GM06990 (cell line): ENCODE measurements at regions not wholly inside any gene's neighbourhood (a gene's known extent, or its start where the extent isn't known, plus 50 kb on each side); places are given as distances from the start of the nearest gene placed in this dataset.

ENCODE experiments used
- DNase-seq: peaks from one replicate; pipeline ENCODE4 v3.0.0-alpha.2; 2011; ENCODE audit not compliant: insufficient read length; ENCODE audit errors: extremely low read depth
- H3K27me3 ChIP-seq: replicated peaks from 2 replicates; pipeline ENCODE4 v1.6.0; 2011; ENCODE audit warnings: low read length; ENCODE audit not compliant: control insufficient read depth, insufficient read depth
- H3K36me3 ChIP-seq: 2 replicates; pipeline ENCODE4 v1.5.1; 2011; ENCODE audit warnings: low read length; ENCODE audit not compliant: control insufficient read depth, insufficient read depth
- H3K4me3 ChIP-seq: replicated peaks from 2 replicates; pipeline ENCODE4 v1.5.1; 2011; ENCODE audit warnings: low read depth, mild to moderate bottlenecking, control low read depth, low read length
- CTCF ChIP-seq: IDR thresholded peaks from 2 replicates; pipeline ENCODE4 v1.5.1; 2011; ENCODE audit warnings: low read length, control low read depth, mild to moderate bottlenecking, inconsistent platforms; ENCODE audit not compliant: insufficient read depth, poor library complexity, severe bottlenecking

- Histone ChIP-seq H3K4me3 (no peak overlapping the region), H3K36me3 (no peaks in the 10 kb centered on the region), H3K27me3 (no peaks in the 10 kb centered on the region)
- no peak for TF ChIP-seq CTCF
- no peak for DNase-seq
Observed at GRCh38 chr1:96510391-96510790, 211.2 kb upstream of the PTBP2 start.

GRCh38 chr1:96510911-96511310 lies 210.7 kb upstream of the PTBP2 start:
- Histone ChIP-seq H3K36me3 (no peaks in the 10 kb centered on the region), H3K4me3 (no peak overlapping the region), H3K27me3 (no peaks in the 10 kb centered on the region)
- no peak for DNase-seq
- TF ChIP-seq CTCF, result no peak

- TF ChIP-seq CTCF, result no peak
- H3K36me3 ChIP-seq, result no peaks in the 10 kb centered on the region
- no peak for DNase-seq
- H3K4me3 ChIP-seq, result no peak overlapping the region
- no peaks in the 10 kb centered on the region for H3K27me3 ChIP-seq
Observed at GRCh38 chr1:96513136-96513535, 208.4 kb upstream of the PTBP2 start.

- no peak for DNase-seq
- no peaks in the 10 kb centered on the region for H3K27me3 ChIP-seq
- no peak for TF ChIP-seq CTCF
- no peak overlapping the region for H3K4me3 ChIP-seq
- no peaks in the 10 kb centered on the region for H3K36me3 ChIP-seq
Observed at GRCh38 chr1:96515430-96515829, 206.2 kb upstream of the PTBP2 start.

GRCh38 chr1:96515925-96516324 lies 205.7 kb upstream of the PTBP2 start:
- no peaks in the 10 kb centered on the region for H3K27me3 ChIP-seq
- no peak for TF ChIP-seq CTCF

GRCh38 chr1:96519851-96520578 lies 201.6 kb upstream of the PTBP2 start:
- TF ChIP-seq CTCF, result no peak
- H3K36me3 ChIP-seq, result no peaks in the 10 kb centered on the region
- no peak overlapping the region for H3K4me3 ChIP-seq
- H3K27me3 ChIP-seq, result no peaks in the 10 kb centered on the region
- no peak for DNase-seq

More at GRCh38 chr1:96515925-96516324, 205.7 kb upstream of the PTBP2 start:
- DNase-seq, result no peak
- H3K4me3 ChIP-seq, result no peak overlapping the region
- no peaks in the 10 kb centered on the region for H3K36me3 ChIP-seq
